DMS114 treated with DMSO at 0.1 percent for 48 hours (cell line): ENCODE measurements at regions not wholly inside any gene's neighbourhood (a gene's known extent, or its start where the extent isn't known, plus 50 kb on each side); places are given as distances from the start of the nearest gene placed in this dataset.
"Not testable (repeated sequence)": the region's sequence is repeated elsewhere in the genome, so short reads cannot be mapped to it uniquely, and the experiment has no call there.

ENCODE experiments used
- DNase-seq: peaks from one replicate; lab custom pipeline; 2025; ENCODE audit not compliant: unreplicated experiment; lab: John Stamatoyannopoulos, UW

DNA sequence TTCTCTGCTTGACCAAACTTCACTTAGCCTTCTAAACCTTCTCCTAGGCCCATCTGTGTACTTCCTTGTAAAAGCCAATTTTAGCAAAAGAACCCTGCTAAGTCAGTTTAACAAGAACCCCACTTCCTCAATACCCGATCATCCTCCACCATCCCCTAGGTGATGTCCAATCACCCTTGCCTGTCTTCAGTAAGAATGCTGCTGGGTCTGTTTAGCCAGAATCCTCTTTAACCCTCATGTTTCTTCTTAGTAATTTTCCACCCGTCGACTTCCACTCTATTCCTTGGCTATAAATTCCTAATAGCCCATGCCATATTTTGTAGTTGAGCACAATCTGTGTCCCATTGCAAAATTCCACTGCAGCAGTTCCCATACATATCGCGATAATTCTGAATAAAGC is 780.0 kb upstream of the RAB6C start:
- DNase-seq: no peak

GRCh38 chr2:129201696-129202095 is 777.8 kb upstream of the RAB6C start:
- no peak for DNase-seq

- no peak for DNase-seq
Observed at GRCh38 chr2:129203331-129203730, 776.1 kb upstream of the RAB6C start.

- not testable (repeated sequence) for DNase-seq
Observed at GRCh38 chr2:129204581-129204980, 774.9 kb upstream of the RAB6C start.

DNA sequence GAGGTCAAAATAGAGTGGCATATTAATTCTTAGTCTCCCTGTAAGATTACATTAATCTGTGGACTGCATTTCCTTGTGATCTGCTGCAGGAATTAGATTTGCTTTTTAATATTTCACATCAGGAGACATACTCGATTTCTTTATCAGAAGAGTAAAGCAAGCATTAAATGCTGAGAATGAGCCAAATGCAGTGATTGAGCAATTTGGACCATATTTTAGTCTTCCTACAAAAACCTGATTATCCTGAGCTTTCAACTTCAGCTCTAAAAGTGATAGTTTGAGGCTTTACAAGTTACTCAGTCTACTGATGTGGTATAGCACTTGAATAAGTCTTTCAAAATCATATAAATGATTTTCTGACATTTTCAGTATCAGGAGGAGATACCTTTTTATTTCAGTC is 774.3 kb upstream of the RAB6C start:
- DNase-seq: no peak

DNA sequence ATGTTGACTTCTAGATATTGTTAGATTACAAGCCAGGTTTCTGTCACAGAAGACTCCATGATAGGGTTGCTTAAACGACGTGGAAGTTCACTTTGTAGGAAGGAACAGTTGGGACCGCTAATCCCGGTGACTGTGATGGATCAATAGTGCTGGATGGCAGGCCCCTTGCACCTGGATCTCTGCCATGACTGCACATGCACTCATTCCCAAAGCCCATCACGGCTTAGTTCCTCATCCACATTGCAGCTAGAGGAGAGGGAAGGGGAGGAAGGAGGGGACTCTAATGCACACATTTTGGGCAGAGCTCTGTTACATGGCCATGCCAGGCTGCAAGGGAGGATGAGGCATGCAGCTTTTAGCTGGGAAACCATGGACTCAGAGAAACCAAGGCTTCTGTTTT is 773.7 kb upstream of the RAB6C start:
- DNase-seq: no peak

GRCh38 chr2:129212299-129212958 is 767.0 kb upstream of the RAB6C start:
- no peak for DNase-seq

DNA sequence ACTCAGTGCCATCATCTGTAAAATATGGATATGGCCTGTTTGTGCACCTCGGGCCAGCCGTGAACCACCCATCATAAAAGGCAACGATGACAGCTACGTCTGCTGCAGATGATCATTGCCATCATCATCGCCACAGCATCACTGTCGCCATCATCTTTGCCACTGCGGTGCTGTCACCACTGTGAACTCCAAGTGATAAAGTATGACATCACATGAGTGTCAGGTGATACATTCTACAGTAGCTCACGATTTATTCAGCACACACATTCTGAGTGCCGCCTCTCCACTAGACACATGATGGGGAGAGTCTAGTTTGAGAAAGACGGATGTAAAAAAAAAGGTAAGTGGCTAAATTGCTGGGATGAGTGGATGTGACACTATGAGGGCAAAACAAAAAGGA is 755.4 kb upstream of the RAB6C start:
- no peak for DNase-seq

GRCh38 chr2:129224486-129224885 is 755.0 kb upstream of the RAB6C start:
- no peak for DNase-seq

DNA sequence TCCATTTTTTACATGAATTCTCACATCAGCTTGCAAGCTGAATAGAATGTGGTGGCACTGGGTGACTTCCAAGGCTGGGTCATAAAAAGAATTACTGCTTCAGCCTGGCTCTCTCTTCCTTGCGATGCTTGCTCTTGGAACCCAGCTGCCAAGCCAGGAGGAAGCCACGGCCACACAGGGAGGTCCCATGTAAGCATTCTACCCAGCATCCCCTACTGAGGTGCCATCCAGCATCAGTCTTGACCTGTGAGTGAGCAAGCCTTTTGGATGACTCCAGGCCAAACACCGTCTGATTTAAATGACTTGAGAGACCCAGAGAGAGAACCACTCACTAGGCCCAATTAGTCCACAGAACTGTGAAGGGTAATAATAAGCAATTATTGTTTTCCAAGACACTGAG is 750.3 kb upstream of the RAB6C start:
- DNase-seq: no peak

GRCh38 chr2:129229830-129230441 is 749.5 kb upstream of the RAB6C start:
- no peak for DNase-seq

GRCh38 chr2:129231924-129232323 is 747.5 kb upstream of the RAB6C start:
- no peak for DNase-seq

- DNase-seq: no peak
Observed at GRCh38 chr2:129233166-129233565, 746.3 kb upstream of the RAB6C start.

DNA sequence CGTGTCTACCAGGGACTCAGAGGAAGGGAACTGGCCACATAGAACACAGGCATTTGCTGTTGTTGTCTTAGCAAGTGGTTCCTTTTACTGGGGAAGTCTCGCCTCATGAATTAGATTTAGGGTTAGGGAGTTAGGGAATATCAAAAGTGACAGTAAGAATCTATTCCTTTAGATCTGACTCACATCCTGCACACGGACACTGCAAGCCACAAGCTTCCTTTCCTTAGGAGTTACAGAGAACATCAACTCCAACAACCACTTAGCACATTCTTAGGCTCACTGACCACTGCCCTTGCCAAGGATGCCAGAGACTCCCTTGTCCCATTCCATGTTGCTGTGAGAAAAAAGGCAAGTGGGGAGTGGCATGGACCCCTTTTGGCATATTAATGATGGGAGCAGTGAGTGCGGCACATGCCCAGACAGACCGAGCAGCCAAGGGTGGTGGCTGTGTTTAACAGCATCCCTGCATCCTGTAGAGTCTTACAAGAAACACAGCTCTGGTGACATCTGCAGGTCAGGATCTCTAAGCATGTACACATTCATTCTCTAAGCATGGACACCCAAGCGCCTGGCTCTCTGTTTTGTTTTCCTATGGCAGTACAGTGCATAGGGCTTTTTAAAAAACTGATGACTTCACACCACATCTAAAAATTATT is 745.6 kb upstream of the RAB6C start:
- no peak for DNase-seq

- DNase-seq: no peak
Observed at GRCh38 chr2:129236601-129237000, 742.9 kb upstream of the RAB6C start.

GRCh38 chr2:129237966-129238725 is 741.3 kb upstream of the RAB6C start:
- no peak for DNase-seq

- DNase-seq: no peak
Observed at GRCh38 chr2:129239141-129239540, 740.3 kb upstream of the RAB6C start.

DNA sequence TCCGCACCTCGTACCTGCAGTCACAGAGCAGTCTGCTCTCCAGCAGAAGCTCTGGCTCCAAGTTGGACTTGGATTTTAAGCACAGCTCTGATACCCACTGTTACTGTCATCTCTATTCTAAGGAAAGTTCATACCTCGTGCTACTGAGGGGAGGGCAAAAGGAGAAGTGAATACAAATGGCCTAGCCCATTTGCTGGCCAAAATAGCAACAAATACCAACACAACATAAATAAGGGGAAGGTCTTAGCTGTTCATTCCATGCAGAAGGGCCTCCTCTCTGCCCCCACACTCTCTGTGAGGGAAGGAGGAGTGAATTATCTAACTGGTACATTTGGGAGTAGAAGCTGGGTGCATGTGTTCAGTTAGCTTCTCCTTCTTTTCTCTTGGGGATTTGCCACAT is 739.4 kb upstream of the RAB6C start:
- DNase-seq: no peak

- no peak for DNase-seq
Observed at GRCh38 chr2:129242269-129242668, 737.2 kb upstream of the RAB6C start.

DNA sequence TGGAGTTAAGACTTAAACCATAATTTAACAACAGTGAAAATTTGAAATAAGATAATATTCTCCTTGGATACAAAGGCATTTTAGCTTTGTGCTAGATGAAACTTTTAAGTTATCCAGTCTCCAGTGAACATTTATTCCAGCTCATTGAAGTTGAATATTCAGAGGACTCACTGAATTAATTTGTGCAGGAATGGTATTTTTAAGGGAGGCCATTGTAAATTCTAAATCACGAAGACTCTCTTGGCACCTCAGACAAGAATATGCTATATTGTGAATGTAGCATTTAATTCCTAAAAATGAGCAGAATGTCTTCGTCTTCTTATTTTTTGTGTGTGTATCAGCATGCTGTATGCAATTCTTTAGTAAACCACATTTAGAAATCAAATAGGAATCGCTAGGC is 731.7 kb upstream of the RAB6C start:
- no peak for DNase-seq

GRCh38 chr2:129248198-129248597 is 731.3 kb upstream of the RAB6C start:
- no peak for DNase-seq
